A172 (cell line): ENCODE measurements at regions not wholly inside any gene's neighbourhood (a gene's known extent, or its start where the extent isn't known, plus 50 kb on each side); places are given as distances from the start of the nearest gene placed in this dataset.
A peak's percentile ranks its signal among the peaks of the same experiment; 100 is the strongest.
"Not testable (repeated sequence)": the region's sequence is repeated elsewhere in the genome, so short reads cannot be mapped to it uniquely, and the experiment has no call there.

Source experiments
- DNase-seq: peaks from one replicate; pipeline ENCODE4 v3.0.0-alpha.2; 2015; ENCODE audit warnings: low spot score

DNA sequence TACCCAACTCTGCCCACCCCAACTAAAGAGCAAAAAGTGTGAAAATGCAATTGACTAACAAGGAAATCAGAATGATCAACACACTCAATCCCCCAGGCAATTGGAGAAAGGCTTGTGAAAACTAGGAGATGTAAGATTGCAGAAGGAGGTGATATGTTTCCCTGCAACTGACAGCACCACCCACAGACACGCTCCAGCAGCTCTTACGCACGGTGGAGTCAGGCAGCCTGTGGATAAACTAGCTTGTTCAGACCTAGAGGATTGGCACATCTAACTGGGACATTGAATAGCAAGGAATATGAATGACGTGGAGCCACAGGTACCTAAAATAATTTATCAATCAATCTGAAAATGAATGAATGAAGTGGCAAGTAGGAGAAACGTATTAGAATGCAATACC is 125.7 kb upstream of the MYO3A start:
- DNase-seq = no peak

DNA sequence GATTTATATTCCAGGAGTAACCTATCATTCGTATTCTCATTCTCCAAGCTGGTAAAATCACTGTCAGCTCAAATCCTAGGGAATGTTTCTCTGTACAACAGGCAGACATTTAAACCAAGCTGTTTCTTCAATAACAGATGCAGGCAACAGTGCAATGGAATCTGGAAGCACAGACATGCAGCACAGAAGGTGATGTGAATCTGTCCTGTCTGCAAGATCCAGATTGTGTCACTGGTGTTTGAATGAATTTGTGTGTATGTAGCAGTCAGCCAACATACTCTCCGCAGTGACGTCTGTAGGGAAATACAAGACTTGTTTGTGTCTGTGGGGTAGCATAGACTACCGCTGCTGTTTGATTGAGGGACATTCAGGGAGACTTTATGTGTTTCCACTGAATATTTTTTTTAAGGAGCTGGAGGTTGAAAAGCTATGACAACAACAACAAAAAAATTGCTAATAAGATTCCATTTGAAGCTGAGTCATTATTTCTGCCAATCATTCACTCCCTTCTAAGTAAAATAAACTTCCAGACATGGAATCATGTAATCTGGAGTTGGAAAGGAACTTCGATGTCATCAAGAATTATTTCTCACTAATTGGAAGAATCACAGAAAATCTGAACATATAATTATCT is 122.9 kb upstream of the MYO3A start:
- DNase-seq = no peak

DNA sequence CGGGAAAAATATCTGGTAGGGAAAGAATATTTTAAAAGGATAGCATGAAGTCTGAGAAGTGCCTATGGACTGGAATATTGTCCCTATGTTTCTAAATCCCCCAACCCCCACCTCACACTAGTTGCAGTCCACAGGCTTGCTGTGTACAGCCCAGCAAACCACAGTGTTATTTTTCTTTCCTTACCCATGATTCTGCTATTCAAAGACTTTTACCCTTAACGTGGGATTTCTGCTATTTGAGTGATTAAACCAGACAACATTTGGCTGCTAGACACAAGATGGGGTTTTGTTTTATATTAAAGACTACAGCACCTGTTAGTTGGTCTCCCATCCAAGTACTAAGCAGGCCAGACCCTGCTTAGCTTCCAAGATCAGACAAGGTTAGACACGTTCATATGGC is 120.5 kb upstream of the MYO3A start:
- no peak for DNase-seq

DNA sequence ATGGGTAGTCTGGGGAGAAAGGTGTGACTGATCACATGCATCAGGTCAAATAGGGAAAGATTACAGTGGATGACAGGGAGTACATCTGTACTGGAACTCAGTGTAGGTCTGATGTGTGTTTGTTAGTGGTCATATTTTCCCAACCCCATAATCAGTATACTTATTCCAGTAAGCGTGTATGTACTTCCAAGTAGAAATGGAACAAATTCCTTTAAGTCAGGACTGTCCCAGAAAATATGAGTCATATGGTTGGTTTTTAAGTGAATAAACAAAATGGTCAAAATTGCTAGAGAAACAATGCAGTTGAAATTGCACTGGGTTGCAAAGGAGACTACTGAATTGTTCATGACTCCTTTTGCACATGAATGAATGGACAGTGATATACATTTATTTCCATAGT is 118.8 kb upstream of the MYO3A start:
- peak; percentile 33 for DNase-seq

DNA sequence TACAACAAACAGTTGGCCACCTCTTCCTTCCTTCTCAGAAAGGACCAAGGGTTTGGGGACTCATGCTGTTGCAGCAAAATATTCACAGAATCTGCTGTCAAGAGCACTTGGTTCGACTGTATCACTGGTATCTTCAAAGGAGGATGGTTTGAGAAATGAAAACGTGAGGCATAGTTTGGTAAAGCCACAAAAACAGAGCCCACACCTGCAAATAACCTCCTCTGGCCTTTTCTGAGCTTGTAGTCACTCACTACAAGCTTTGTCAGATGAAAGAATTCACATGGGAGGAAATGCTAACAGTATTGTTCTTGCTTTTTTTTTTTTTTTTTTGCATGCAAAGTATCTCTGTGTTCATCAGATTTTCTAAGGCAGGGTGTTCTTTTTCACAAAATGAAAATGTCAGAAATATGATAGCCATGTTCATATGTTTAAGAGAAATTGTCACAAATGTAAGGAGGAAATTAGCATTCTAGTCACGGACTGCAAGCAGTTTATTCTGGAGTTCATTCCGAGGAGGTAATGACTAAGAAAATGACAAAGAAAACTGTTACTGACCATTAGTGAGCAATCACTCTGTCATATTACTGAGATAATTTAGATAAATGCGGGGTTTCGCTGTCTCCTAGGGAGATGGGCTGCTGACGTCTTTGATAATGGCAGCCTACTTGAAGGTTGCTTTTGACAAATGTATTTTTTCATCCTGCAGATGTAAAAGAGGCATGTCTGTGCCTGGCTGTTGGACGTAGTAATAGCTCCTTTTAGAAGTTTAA is 117.8 kb upstream of the MYO3A start:
- peak; percentile 55 for DNase-seq

DNA sequence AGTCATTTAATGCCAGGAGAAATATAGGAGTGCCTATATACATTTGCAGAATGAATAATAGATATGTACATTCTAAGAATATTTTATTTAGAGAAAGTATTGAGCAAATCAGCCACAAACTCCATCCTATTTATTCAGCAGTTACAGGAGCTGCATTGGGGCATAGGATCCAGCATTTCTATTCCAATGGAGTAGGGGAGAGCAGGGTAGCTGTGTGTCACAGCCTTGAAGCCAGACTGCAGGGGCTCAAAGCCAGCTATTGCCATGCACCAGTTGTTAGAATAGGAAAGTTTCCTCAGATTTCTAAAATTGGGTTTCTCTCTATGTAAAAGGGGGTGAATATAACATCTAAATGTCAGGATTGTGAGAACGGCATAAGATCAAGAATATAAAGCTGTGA is 116.8 kb upstream of the MYO3A start:
- DNase-seq = no peak

DNA sequence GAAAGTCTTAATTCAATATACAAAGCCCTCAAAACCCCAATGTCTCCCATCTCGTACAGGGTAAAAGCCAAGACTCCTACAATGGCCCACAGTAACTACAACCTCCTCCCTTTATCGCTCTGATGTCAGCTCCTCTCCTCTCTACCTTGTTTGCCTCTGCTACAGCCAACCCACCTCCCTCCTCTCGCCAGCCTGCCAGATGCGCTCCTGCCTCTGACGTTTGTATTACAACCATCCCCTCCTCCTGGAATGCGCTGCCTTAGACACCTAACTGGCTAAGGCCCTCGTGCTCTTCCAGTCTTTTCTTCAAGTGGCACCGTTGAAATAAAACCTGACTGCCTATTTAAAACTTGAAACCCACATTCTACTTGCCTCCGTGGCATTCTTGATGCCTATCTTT is 115.3 kb upstream of the MYO3A start:
- no peak for DNase-seq

DNA sequence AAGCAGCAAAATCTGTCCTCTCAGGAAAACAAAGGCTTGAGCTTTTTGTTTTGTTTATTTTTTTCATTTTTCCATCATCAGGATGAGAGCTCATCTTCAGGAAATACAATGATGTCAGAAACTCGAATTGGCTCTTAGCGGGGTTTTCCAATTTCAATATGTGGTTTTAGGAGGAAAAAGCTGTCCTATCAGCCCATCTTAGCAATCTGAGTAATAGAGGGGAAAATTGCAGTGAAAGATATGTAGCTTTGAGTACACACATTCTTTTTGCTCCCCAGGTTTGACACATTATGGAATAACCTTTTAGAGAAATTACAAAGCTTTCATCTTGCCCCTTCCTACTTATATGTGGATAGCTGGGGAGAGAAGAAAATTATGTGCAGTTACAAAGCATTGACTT is 113.6 kb upstream of the MYO3A start:
- no peak for DNase-seq

DNA sequence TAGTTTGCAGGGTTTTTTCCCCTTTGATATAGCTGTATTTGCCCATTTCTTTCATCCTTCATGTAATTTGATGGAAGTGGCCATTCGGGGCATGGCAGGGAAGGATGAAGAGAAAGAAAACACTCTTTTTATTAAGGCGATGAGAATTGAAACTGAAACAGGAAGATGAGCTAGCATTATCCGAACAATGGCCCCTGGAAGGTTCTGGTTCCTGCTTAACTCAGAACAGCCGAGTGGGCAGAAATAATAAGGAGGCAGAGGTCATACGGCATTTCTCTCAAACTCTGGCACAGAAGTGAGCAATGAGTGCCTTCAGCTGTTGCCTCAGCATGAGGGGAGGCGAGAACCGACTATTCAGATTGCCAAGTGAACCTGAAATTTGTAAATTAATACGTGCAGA is 113.2 kb upstream of the MYO3A start:
- DNase-seq = no peak

DNA sequence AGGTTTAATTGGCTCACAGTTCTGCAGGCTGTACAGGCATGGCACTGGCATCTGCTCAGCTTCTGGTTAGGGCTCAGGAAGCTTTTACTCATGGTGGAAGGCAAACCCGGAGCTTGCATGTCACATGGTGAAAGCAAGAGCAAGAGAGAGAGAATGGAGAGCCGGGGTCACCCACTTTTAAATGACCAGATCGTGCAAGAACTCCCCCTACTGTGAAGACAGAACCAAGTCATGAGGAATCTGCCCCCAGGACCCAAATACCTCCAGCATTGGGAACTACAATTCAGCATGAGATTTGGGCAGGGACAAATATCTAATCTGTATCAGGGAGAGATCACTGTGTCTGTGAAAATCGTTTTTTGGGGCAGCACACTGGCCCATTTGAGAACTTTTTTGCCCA is 110.0 kb upstream of the MYO3A start:
- DNase-seq = no peak

DNA sequence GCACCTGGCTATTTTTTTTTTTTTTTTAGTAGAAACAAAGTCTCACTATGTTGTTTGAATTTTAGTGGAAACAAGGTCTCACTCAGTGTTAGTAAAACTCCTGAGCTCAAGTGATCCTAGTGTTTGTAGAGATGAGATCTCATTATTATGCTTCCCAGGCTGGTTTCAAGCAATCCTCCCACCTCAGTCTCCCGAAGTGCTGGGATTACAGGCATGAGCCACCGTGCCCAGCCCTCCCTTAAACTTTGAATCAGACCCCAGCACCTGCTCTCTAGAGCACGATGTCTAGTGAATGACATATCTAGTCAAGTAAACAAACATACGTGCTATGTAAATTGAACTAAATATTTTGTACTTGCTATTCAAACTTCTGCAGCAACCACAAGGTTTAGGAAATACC is 105.6 kb upstream of the MYO3A start:
- DNase-seq = no peak

DNA sequence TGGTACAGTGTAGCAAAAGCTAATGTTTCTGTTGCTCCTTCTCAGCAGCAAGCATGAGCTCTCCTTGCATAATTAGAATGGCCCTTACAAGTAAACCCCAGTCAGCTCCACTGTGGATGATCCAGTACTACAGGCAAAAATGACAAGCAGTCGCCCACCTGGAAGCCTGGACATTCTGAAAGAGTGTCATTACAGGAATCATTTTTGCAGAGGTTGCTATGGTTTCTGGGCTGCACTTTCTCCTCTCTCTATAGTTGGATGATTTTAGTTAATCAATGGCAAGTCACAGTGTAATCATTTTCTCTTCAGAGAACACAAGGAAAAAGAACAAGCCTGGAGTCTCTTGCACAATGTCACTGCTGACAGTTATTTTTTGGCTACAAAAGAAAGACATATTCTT is 102.9 kb upstream of the MYO3A start:
- no peak for DNase-seq

DNA sequence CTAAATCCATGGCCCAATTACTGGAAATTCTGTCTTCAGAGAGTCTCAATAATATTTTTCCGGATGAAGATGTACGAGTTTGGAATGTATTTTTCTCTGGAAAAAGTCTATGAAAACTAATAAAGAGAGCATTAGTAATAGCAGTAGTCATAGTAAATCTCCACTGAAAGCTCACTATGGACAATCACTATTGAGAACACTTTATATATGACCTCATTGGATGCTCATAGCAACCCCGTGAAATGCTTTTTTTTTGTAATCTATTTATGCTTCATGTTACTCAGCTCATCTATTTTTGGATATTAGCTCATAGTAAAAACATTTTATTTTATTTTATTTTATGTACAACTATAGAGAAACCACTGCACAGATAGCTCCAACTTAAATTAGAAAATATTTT is 94.3 kb upstream of the MYO3A start:
- no peak for DNase-seq

DNA sequence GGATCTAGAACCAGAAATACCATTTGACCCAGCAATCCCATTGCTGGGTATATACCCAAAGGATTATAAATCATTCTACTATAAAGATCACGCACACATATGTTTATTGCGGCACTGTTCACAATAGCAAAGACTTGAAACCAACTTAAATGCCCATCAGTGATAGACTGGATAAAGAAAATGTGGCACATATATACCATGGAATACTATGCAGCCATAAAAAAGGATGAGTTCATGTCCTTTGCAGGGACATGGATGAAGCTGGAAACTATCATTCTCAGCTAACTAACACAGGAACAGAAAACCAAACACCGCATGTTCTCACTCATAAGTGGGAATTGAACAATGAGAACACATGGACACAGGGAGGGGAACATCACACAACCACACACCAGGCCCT is 93.2 kb upstream of the MYO3A start:
- DNase-seq = not testable (repeated sequence)

DNA sequence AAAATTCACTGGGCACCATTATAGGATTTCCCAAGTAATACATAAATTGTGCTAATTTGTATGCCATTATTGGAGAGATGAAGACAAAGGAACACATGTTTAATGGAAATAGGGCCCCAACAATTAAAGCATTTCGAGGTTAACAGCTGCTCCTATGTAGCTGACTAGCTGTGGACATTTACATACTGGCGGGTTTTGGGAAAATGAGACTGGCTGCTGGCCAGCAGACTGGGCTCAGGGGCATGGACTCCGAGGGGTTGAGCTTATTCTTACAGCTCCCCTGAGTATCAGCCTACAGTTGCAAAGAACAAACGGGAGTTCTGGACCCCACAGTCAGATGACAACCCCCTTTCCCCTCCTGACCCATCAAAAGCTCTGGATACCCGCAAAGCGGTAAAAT is 91.9 kb upstream of the MYO3A start:
- DNase-seq = no peak

DNA sequence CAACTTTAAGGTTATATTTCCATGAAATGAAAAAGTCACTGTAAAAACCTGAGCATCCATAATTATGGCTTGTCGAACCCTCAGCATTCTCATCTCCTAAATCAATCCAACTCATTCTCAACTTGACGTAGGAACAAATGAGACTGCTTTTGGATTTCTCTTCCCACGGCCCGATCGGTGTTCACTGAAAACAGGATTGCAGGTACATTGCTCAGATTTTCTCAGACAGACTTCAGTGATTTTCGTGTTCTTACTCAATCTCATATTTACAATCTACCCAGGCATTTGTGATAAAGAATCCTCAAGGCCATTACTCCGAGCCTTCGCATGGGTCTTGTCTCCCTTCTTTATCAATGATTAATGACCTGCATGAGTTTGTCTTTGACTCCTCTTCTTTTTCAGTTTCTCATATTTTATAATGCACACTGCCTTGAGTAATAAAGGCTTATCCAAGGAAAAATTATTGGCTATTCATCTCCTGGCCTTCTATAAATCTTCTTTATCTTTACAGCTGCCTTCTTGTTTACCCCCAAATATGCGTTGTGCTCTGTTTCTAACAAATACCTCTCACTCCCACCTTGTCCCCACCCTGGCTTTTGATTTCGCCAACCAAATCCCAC is 90.4 kb upstream of the MYO3A start:
- DNase-seq = no peak

DNA sequence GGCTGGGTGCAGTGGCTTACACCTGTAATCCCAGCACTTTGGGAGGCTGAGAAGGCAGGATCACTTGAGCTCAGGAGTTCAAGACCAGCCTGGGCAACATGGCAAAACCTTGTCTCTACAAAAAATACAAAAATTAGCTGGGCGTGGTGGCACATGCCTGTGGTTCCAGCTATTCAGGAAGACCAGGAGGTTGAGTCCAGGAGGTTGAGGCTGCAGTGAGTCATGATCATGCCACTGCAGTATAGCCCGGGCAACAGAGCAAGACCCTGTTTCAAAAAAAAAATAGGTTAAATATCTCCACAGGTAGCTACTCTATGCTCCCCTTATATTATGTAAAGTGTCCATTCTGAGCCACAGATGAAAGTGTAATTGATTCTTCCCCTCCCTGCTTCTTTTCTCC is 89.3 kb upstream of the MYO3A start:
- not testable (repeated sequence) for DNase-seq

DNA sequence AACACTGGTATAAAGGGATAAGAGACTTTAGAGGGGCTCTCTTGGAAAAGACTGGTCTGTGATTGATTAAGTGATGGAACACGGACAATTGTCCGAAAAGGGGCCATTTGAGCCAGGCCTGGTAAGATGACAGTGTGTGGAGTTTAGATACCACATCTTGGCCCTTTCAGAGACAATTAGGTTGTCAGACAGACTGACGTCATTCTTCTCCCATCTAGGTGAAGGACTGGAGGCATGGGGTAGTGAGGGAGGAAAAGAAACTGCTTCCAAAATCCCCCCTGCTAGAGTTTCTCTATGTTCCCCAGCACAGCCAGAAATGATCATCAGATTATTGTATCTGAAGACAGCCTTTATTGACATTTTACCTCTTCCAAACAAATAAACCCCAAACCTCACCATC is 84.8 kb upstream of the MYO3A start:
- no peak for DNase-seq

DNA sequence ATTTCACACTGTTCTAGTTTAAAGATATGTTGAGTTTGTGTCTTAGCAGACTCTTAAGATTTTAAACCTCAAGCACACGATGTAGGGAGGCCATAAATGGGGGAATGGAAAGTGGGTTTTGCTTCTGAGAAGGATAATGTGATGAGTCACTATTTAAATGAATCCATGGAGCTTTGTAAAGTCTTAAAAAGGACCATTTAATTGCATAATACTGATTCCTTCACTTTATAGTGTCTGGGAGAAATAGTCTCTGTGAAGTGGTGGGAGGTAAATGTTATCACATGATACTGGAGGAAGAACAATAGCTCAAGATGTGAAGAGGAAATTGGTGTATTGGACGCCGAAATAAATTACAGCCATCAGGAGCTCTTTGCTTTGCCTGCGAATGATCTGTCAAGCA is 84.0 kb upstream of the MYO3A start:
- no peak for DNase-seq

DNA sequence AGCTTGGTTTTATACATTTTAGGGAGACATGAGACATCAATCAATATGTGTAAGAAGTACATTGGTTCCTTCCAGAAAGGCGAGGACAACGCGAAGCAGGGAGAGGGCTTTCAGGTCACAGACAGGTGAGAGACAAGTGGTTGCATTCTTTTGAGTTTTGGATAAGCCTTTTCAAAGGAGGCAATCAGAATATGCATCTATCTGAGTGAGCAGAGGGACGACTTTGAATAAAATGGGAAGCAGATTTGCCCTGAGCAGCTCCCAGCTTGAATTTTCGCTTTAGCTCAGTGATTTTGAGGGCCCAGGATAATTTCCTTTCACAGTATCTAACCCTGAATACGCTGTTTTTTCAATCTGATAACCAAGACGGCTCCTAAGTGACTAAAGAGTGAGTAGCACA is 82.5 kb upstream of the MYO3A start:
- no peak for DNase-seq

DNA sequence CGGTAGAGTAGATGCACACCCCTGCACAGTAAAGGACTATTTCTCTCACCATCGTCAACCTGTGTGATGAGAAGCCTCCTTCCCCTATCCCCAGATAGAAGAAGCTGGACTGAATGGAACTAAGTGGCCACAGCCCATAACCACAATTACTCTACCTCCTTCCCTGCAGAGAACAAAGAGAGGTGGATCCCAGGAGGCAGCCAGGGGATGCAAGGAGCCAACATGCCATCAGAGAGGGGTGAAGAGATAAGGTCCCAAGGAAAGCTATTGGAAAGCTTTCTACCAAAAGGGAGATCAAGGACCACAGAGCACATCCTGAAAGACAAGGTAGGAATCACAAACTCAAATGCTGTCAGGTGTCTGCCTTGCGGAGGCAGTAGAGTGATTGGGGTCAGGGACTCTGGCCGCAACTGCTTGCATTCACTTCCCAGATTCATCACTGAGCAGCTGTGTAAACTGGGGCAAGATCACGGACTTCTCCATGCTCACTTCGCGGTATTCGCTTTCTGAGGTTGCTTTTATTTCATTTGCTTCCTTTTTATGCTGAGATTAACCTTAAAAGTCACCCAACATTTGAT is 81.6 kb upstream of the MYO3A start:
- DNase-seq = no peak

DNA sequence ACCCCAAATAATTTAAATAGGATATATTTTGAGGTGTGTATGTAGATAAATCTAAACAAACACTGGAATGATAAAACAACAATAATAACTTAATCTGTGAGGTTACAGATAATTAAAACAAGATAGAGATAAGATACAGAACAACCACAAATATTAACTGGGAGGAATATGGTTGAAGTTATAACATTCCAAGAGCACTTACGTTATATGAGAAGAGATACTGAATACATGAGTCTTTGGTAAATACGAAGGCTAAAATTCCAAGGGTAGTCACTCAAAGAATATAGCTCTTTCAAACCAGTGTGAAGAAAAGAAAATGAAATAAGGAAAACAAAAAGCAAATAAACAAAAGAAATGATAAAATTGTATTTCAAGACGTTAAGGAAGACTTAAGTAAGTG is 76.0 kb upstream of the MYO3A start:
- DNase-seq = no peak

DNA sequence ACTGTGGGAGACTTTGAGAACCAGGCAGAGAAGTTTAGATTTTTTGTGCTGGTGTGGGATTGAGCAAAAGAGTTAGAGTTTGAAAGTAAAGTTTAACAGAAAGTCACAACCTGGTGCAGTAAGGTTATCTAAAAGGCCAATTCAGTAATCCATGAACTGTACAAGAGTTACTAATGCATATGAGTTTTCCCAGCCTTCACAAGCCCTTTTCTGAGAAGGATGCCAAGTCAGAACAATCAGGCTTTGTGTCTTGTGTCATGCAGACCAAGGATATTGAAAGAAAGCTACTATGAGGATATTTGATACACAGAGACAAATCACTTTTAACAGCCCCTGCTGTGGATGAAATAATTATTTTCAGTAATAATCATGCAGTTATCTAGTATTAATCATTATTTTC is 68.8 kb upstream of the MYO3A start:
- no peak for DNase-seq
